GM19025 (cell line): ENCODE measurements at regions not wholly inside any gene's neighbourhood (a gene's known extent, or its start where the extent isn't known, plus 50 kb on each side); places are given as distances from the start of the nearest gene placed in this dataset.

Source experiments
- ATAC-seq: cut with Tn5 transposase; IDR thresholded peaks from one replicate; pipeline ENCODE4 v1.9.1; 2021; ENCODE audit warnings: mild to moderate bottlenecking, low read depth, moderate library complexity; ENCODE audit not compliant: unreplicated experiment

GRCh38 chr15:93166675-93167074 is 77.7 kb upstream of the RGMA start:
- ATAC-seq, result no peak

GRCh38 chr15:93165734-93166470 is 76.9 kb upstream of the RGMA start:
- no peak for ATAC-seq

GRCh38 chr15:93164409-93164808 is 75.4 kb upstream of the RGMA start:
- no peak for ATAC-seq

- no peak for ATAC-seq
These were observed 73.5 kb upstream of the RGMA start for GRCh38 chr15:93162560-93162959.

GRCh38 chr15:93159930-93160329 is 70.9 kb upstream of the RGMA start:
- no peak for ATAC-seq

- ATAC-seq, result no peak
These were observed 69.3 kb upstream of the RGMA start for GRCh38 chr15:93158097-93158900.

- ATAC-seq, result no peak
These were observed 65.7 kb upstream of the RGMA start for GRCh38 chr15:93154666-93155065.

GRCh38 chr15:93152951-93153350 is 63.9 kb upstream of the RGMA start:
- ATAC-seq, result no peak

GRCh38 chr15:93152360-93152759 is 63.3 kb upstream of the RGMA start:
- no peak for ATAC-seq

GRCh38 chr15:93150910-93151881 is 62.2 kb upstream of the RGMA start:
- ATAC-seq, result no peak

- no peak for ATAC-seq
These were observed 57.6 kb upstream of the RGMA start for GRCh38 chr15:93146601-93147000.

GRCh38 chr15:93146196-93146595 is 57.2 kb upstream of the RGMA start:
- no peak for ATAC-seq

GRCh38 chr15:93144463-93145236 is 55.6 kb upstream of the RGMA start:
- ATAC-seq, result no peak

GRCh38 chr15:93143186-93143585 is 54.2 kb upstream of the RGMA start:
- ATAC-seq, result no peak

- ATAC-seq, result no peak
These were observed 52.4 kb upstream of the RGMA start for GRCh38 chr15:93141371-93141794.

GRCh38 chr15:93139436-93139835 is 50.4 kb upstream of the RGMA start:
- ATAC-seq, result no peak

GRCh38 chr15:93138681-93139250 is 49.8 kb upstream of the RGMA start:
- no peak for ATAC-seq
